Trophoblast cell (in vitro differentiated cells and primary cell): ENCODE measurements at regions not wholly inside any gene's neighbourhood (a gene's known extent, or its start where the extent isn't known, plus 50 kb on each side); places are given as distances from the start of the nearest gene placed in this dataset.

Experiments used
- DNase-seq, 2 donors: peaks; one replicate each; pipeline ENCODE4 v3.0.0-alpha.2; 2016
- H2AFZ ChIP-seq: 2 replicates; pipeline ENCODE4 v1.6.1; 2013; ENCODE audit warnings: low read length, moderate library complexity, mild to moderate bottlenecking; ENCODE audit not compliant: insufficient read depth, poor library complexity
- H2AK5ac ChIP-seq: 2 replicates; pipeline ENCODE4 v1.6.1; 2013; ENCODE audit warnings: mild to moderate bottlenecking, low read length
- H2BK120ac ChIP-seq: 2 replicates; pipeline ENCODE4 v1.6.1; 2013; ENCODE audit warnings: low read length, mild to moderate bottlenecking, moderate library complexity; ENCODE audit not compliant: insufficient read depth, poor library complexity
- H2BK12ac ChIP-seq: 2 replicates; pipeline ENCODE4 v1.6.1; 2013; ENCODE audit warnings: mild to moderate bottlenecking, low read length, moderate library complexity
- H2BK5ac ChIP-seq: 2 replicates; pipeline ENCODE4 v1.6.1; 2013; ENCODE audit warnings: low read length, low read depth, moderate library complexity, mild to moderate bottlenecking; ENCODE audit not compliant: poor library complexity
- H3K14ac ChIP-seq: 2 replicates; pipeline ENCODE4 v1.6.1; 2013; ENCODE audit warnings: mild to moderate bottlenecking, low read length
- H3K18ac ChIP-seq: 2 replicates; pipeline ENCODE4 v1.6.1; 2013; ENCODE audit warnings: mild to moderate bottlenecking, low read length
- H3K23ac ChIP-seq: 2 replicates; pipeline ENCODE4 v1.6.1; 2013; ENCODE audit warnings: low read length
- H3K27ac ChIP-seq: 2 replicates; pipeline ENCODE4 v1.5.1; 2013; ENCODE audit warnings: low read depth, mild to moderate bottlenecking, inconsistent platforms, low read length, moderate library complexity
- H3K27me3 ChIP-seq: 2 replicates; pipeline ENCODE4 v1.6.1; 2013; ENCODE audit warnings: inconsistent platforms, mild to moderate bottlenecking, low read length, moderate library complexity; ENCODE audit not compliant: insufficient read depth
- H3K36me3 ChIP-seq, 2 experiments: 1 replicate in 1 of 2; 2 replicates in 1 of 2; pipeline ENCODE4 v1.6.1; 2013; ENCODE audit warnings: low read length in 2 of 2, mild to moderate bottlenecking in 2 of 2, moderate library complexity in 1 of 2; ENCODE audit not compliant: insufficient read depth in 2 of 2, control insufficient read depth in 1 of 2
- H3K4ac ChIP-seq: 2 replicates; pipeline ENCODE4 v1.6.1; 2013; ENCODE audit warnings: low read depth, mild to moderate bottlenecking, low read length, moderate library complexity
- H3K4me1 ChIP-seq, 2 experiments: 1 replicate in 1 of 2; 2 replicates in 1 of 2; pipeline ENCODE4 v1.6.1; 2013; ENCODE audit warnings: low read length in 2 of 2, mild to moderate bottlenecking in 2 of 2, moderate library complexity in 1 of 2; ENCODE audit not compliant: insufficient read depth in 2 of 2, control insufficient read depth in 1 of 2
- H3K4me2 ChIP-seq: 2 replicates; pipeline ENCODE4 v1.6.1; 2013; ENCODE audit warnings: inconsistent platforms, mild to moderate bottlenecking, low read length, moderate library complexity
- H3K4me3 ChIP-seq: 2 replicates; pipeline ENCODE4 v1.5.1; 2013; ENCODE audit warnings: mild to moderate bottlenecking, low read depth, low read length, inconsistent platforms
- H3K79me1 ChIP-seq: one replicate; pipeline ENCODE4 v1.6.1; 2013; ENCODE audit warnings: low read length
- H3K79me2 ChIP-seq: 2 replicates; pipeline ENCODE4 v1.6.1; 2013; ENCODE audit warnings: low read length, mild to moderate bottlenecking; ENCODE audit not compliant: control insufficient read depth, insufficient read depth, poor library complexity
- H3K9ac ChIP-seq: 2 replicates; pipeline ENCODE4 v1.6.1; 2013; ENCODE audit warnings: mild to moderate bottlenecking, low read length
- H3K9me3 ChIP-seq: 2 replicates; pipeline ENCODE4 v1.6.1; 2013; ENCODE audit warnings: low read depth, mild to moderate bottlenecking, control low read depth, inconsistent platforms, low read length; ENCODE audit not compliant: insufficient read depth
- H4K12ac ChIP-seq: 2 replicates; pipeline ENCODE4 v1.6.1; 2013; ENCODE audit warnings: low read depth, mild to moderate bottlenecking, low read length, moderate library complexity
- H4K8ac ChIP-seq: 2 replicates; pipeline ENCODE4 v1.6.1; 2013; ENCODE audit warnings: low read depth, mild to moderate bottlenecking, low read length, moderate library complexity
- H4K91ac ChIP-seq: one replicate; pipeline ENCODE4 v1.6.1; 2013; ENCODE audit warnings: low read depth, mild to moderate bottlenecking, low read length, moderate library complexity
- WGBS: extraction: QIAGEN DNeasy Blood & Tissue Kit; methylation state at CpG from one replicate; pipeline ENCODE4 v1.1.7; 2013; ENCODE audit warnings: missing lambda C conversion rate; ENCODE audit not compliant: insufficient read length, insufficient coverage; ENCODE audit errors: extremely low coverage; 5-methylcytosine and 5-hydroxymethylcytosine counted together

- H3K4me2 ChIP-seq, result no peak overlapping the region
- H4K12ac ChIP-seq, result no peak overlapping the region
- no peaks in the 10 kb centered on the region for H3K4me1 ChIP-seq
- no peak overlapping the region for H2BK5ac ChIP-seq
- H3K79me2 ChIP-seq, result no peaks in the 10 kb centered on the region
- H2BK120ac ChIP-seq, result no peak overlapping the region
- H2AK5ac ChIP-seq, result no peak overlapping the region
- H3K18ac ChIP-seq, result no peak overlapping the region
- no peak overlapping the region for H3K14ac ChIP-seq
- H3K4ac ChIP-seq, result no peak overlapping the region
- H3K9me3 ChIP-seq, result no peaks in the 10 kb centered on the region
- no peak overlapping the region for H3K23ac ChIP-seq
- H4K91ac ChIP-seq, result no peak overlapping the region
- no peak overlapping the region for H3K4me3 ChIP-seq
- no peak for DNase-seq
- H3K27me3 ChIP-seq, result no peaks in the 10 kb centered on the region
- H3K27ac ChIP-seq, result no peak overlapping the region
- no peak overlapping the region for H3K9ac ChIP-seq
- WGBS, result no CpG with 5 or more reads among the region's 11 CpGs
- no peaks in the 10 kb centered on the region for H3K79me1 ChIP-seq
- H2BK12ac ChIP-seq, result no peak overlapping the region
- H4K8ac ChIP-seq, result no peak overlapping the region
- no peaks in the 10 kb centered on the region for H3K36me3 ChIP-seq
- H2AFZ ChIP-seq, result no peak overlapping the region
Observed at GRCh38 chr7:156028521-156028920, 216.3 kb upstream of the SHH start.

GRCh38 chr7:156027821-156028220 lies 215.6 kb upstream of the SHH start:
- Histone ChIP-seq H3K27me3 (no peaks in the 10 kb centered on the region), H3K4ac (no peak overlapping the region), H3K27ac (no peak overlapping the region), H3K4me3 (no peak overlapping the region), H2BK120ac (no peak overlapping the region), H3K79me2 (no peaks in the 10 kb centered on the region), H2BK5ac (no peak overlapping the region), H3K9ac (no peak overlapping the region), H3K23ac (no peak overlapping the region), H2AK5ac (no peak overlapping the region), H4K12ac (no peak overlapping the region), H3K9me3 (no peaks in the 10 kb centered on the region), H4K8ac (no peak overlapping the region), H2AFZ (no peak overlapping the region), H3K4me2 (no peak overlapping the region), H3K4me1 (no peaks in the 10 kb centered on the region), H3K79me1 (no peaks in the 10 kb centered on the region), H3K14ac (no peak overlapping the region), H3K36me3 (no peaks in the 10 kb centered on the region), H3K18ac (no peak overlapping the region), H2BK12ac (no peak overlapping the region), H4K91ac (no peak overlapping the region)
- WGBS, result no CpG with 5 or more reads among the region's 6 CpGs
- DNase-seq, result no peak

GRCh38 chr7:156026603-156027002 lies 214.3 kb upstream of the SHH start:
- WGBS, result no CpG with 5 or more reads among the region's 12 CpGs

GRCh38 chr7:156026076-156026600 lies 213.9 kb upstream of the SHH start:
- no CpG with 5 or more reads among the region's 10 CpGs for WGBS
- DNase-seq, result peak in 1 of 2 donors; percentile 2
- H3K79me1 ChIP-seq, result no peaks in the 10 kb centered on the region
- H3K27ac ChIP-seq, result no peak overlapping the region
- no peak overlapping the region for H2AFZ ChIP-seq
- no peak overlapping the region for H4K12ac ChIP-seq
- H2BK12ac ChIP-seq, result no peak overlapping the region
- H3K9me3 ChIP-seq, result no peaks in the 10 kb centered on the region
- H4K91ac ChIP-seq, result no peak overlapping the region
- no peaks in the 10 kb centered on the region for H3K36me3 ChIP-seq
- H3K4me1 ChIP-seq, result no peaks in the 10 kb centered on the region
- no peak overlapping the region for H2BK120ac ChIP-seq
- no peak overlapping the region for H2AK5ac ChIP-seq
- no peak overlapping the region for H4K8ac ChIP-seq
- no peaks in the 10 kb centered on the region for H3K27me3 ChIP-seq
- no peak overlapping the region for H3K18ac ChIP-seq
- H3K4me2 ChIP-seq, result no peak overlapping the region
- no peak overlapping the region for H3K4ac ChIP-seq
- no peak overlapping the region for H3K9ac ChIP-seq
- no peak overlapping the region for H3K14ac ChIP-seq
- no peak overlapping the region for H2BK5ac ChIP-seq
- no peak overlapping the region for H3K23ac ChIP-seq
- no peaks in the 10 kb centered on the region for H3K79me2 ChIP-seq
- no peak overlapping the region for H3K4me3 ChIP-seq

More at GRCh38 chr7:156026603-156027002, 214.3 kb upstream of the SHH start:
- Histone ChIP-seq H3K4me2 (no peak overlapping the region), H3K27ac (no peak overlapping the region), H3K4me1 (no peaks in the 10 kb centered on the region), H3K79me2 (no peaks in the 10 kb centered on the region), H3K27me3 (no peaks in the 10 kb centered on the region), H3K14ac (no peak overlapping the region), H3K36me3 (no peaks in the 10 kb centered on the region), H2BK120ac (no peak overlapping the region), H3K4ac (no peak overlapping the region), H3K23ac (no peak overlapping the region), H2BK5ac (no peak overlapping the region), H2BK12ac (no peak overlapping the region), H3K79me1 (no peaks in the 10 kb centered on the region), H3K18ac (no peak overlapping the region), H4K8ac (no peak overlapping the region), H4K12ac (no peak overlapping the region), H3K9me3 (no peaks in the 10 kb centered on the region), H2AFZ (no peak overlapping the region), H3K4me3 (no peak overlapping the region), H2AK5ac (no peak overlapping the region), H3K9ac (no peak overlapping the region), H4K91ac (no peak overlapping the region)
- DNase-seq, result peak; percentile 33 to 40
